HAP-1 (cell line): ENCODE measurements at regions not wholly inside any gene's neighbourhood (a gene's known extent, or its start where the extent isn't known, plus 50 kb on each side); places are given as distances from the start of the nearest gene placed in this dataset.

Experiments
- DNase-seq, 2 experiments: peaks; one replicate each; pipeline ENCODE4 v3.0.0-alpha.2; 2016 to 2020; ENCODE audit warnings: low spot score in 2 of 2
- H3K27me3 ChIP-seq: fragments of 250-450 bp; sonication (Bioruptor Pico); 2 replicates; pipeline ENCODE4 v1.5.1; 2020; ENCODE audit warnings: low read depth, mild to moderate bottlenecking, moderate library complexity
- H3K36me3 ChIP-seq: fragments of 250-450 bp; sonication (Bioruptor Pico); replicated peaks from 2 replicates; pipeline ENCODE4 v1.5.1; 2020; ENCODE audit warnings: mild to moderate bottlenecking
- H3K4me1 ChIP-seq: fragments of 250-450 bp; sonication (Bioruptor Pico); 2 replicates; pipeline ENCODE4 v1.5.1; 2020; ENCODE audit warnings: mild to moderate bottlenecking
- H3K4me3 ChIP-seq: fragments of 250-450 bp; sonication (Bioruptor Pico); 2 replicates; pipeline ENCODE4 v1.5.1; 2020; ENCODE audit warnings: mild to moderate bottlenecking, moderate library complexity
- H3K9me3 ChIP-seq: fragments of 250-450 bp; sonication (Bioruptor Pico); 2 replicates; pipeline ENCODE4 v1.5.1; 2020; ENCODE audit warnings: mild to moderate bottlenecking, moderate library complexity
- in situ Hi-C: fragments of 300-500 bp; cut with MboI; formaldehyde crosslinking; loops from 3 replicates; pipeline ENCODE4 v1.14.3; 2020; ENCODE audit warnings: low sequenced_read_pairs, inconsistent platforms, mixed read lengths

DNA sequence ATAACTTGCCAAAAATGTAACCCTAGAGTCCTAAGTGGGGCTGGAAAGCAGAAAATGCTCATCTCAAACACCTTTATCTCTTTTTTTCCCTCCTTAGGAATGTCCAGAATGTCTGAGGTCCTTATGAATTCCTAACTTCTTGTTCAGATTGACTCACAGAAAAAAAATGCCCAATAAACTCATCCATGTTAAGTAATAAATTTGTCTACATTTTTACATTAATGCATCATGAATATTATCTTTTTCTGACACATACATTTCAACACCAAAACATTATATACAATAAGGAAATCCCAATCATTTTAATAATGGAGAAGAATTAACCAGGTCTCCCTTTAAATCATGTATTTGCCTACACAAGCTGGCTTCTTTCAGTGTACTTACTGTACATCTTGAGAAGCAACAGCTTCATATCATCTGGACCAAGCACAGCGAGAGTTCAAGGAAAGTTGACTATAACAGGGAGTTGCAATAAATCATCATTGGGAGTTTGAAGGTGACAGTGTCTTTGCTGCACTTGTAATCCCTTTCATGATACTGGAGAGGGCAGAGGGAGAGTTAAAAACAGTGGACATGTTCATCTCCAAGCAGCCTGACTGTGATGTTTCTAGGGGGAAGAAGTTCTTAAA lies 565.2 kb downstream of the LTN1 start:
- H3K4me3 ChIP-seq, result no peak overlapping the region
- H3K36me3 ChIP-seq, result no peaks in the 10 kb centered on the region
- no peak for DNase-seq
- H3K27me3 ChIP-seq, result no peaks in the 10 kb centered on the region
- H3K4me1 ChIP-seq, result no peaks in the 10 kb centered on the region
- no peaks in the 10 kb centered on the region; the same call in 1 of the 2 replicates for H3K9me3 ChIP-seq
- in situ Hi-C loops, result no loop called here

DNA sequence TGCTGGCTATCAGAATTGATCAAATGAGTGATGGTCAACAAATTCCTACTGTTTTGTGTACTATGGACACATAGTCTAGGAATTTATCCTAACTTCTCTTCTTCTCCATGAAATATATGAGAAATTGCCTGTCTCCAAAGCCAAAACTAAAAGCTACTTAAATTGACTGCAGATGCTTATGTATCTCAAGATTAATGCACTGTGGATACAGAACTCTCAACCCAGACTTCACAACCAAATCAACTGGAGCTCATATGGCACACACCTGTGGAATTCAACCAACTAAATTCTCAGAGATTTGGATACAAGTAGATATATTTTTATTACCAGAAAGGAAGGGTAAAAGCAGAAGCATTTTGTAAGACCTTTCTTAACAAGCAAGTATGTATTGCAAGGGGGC lies 566.1 kb downstream of the LTN1 start:
- DNase-seq, result no peak
- Histone ChIP-seq H3K9me3 (no peaks in the 10 kb centered on the region; the same call in 1 of the 2 replicates), H3K36me3 (no peaks in the 10 kb centered on the region), H3K4me1 (no peaks in the 10 kb centered on the region), H3K4me3 (no peak overlapping the region), H3K27me3 (no peaks in the 10 kb centered on the region)
- in situ Hi-C loops, result no loop called here

DNA sequence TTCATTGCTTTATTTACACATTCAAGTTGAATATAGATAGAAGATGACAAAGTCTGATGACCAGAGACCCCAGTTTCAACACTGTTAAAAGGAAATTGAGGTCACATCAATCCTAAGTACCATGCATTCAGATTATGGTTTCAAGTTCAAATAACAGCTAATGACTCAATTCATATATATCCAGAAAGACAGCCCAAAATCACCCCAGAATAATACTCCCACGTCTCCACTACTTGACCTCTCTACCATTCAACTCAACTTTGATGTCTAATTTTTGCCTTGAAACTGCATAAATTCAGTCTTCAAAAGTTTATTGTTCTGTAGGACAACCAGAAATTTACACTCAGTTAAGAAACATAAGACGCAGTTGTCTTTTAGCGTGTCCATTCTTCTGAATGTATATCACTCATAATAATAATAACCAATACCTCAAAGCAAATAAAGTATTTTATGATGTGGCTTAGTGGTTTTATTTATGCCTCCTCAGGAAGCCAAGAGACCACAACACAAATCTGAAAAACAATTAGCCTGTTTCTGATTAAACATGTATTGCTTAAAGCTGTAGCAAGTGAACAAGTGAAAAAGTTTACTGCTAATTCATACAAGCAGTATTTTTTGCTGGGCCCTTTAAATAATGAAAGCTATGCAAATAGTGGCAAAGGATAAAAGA lies 569.0 kb downstream of the LTN1 start:
- no peaks in the 10 kb centered on the region for H3K27me3 ChIP-seq
- no peaks in the 10 kb centered on the region; the same call in 1 of the 2 replicates for H3K9me3 ChIP-seq
- in situ Hi-C loops, result no loop called here
- H3K4me3 ChIP-seq, result no peak overlapping the region
- no peak for DNase-seq
- H3K4me1 ChIP-seq, result no peaks in the 10 kb centered on the region
- H3K36me3 ChIP-seq, result no peaks in the 10 kb centered on the region

DNA sequence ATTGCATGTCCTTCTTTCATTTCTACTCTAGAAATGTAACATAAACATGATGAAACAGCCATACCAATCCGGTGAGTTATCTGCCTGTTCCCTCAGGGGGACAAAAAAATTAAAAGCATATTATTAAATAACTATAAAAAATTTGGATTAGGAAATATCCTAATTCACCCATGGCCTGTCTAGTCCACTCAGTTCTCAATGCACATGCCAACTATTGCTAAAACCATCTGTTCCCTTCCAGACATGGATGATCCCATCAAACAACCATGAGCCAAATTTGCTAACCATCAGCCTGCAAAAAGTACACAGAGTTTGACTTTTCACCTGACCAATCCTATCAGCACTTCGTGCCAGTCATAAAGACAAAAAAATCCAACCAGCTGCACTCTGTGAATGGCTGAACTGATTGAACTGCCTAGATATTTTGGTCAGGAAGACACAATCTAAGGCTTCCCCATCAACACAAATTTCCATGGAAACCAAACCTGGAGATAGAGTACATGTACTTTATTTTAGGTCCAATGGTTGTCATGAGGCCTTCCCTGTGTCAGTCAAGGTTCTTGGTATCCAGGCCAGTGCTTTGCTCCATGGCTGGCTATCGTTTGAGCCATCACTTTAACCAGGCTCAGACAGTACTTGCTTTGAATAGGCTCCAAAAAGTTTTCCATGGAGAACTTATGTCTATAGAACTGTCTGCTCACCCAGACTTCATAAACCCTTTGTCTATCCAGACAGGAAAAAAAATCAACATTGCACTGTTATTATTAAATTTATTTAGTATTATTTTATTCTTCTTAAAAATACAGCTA lies 570.8 kb downstream of the LTN1 start:
- no peaks in the 10 kb centered on the region for H3K4me1 ChIP-seq
- in situ Hi-C loops, result no loop called here
- no peak for DNase-seq
- no peaks in the 10 kb centered on the region for H3K27me3 ChIP-seq
- no peaks in the 10 kb centered on the region; the same call in 1 of the 2 replicates for H3K9me3 ChIP-seq
- no peak overlapping the region for H3K4me3 ChIP-seq
- H3K36me3 ChIP-seq, result no peaks in the 10 kb centered on the region

DNA sequence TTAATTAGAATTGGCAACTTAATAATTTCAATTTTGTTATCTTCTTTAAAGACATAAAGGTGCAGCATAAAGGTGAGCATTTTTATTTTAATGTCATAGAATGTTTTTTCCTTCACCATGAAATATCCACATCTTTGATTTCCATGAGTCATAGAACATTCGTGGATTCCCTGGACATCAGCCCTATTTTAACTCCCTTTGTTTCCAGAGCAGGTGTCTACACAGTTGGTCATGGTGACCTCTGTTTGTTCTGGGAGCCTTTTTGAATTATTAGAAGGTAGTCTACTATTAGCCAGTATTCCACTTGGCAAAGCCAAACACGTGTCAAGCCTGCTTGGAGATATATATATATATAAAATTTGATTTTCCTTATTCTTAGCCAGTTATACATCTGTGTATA lies 572.9 kb downstream of the LTN1 start:
- no peaks in the 10 kb centered on the region for H3K9me3 ChIP-seq
- no peak for DNase-seq
- in situ Hi-C loops, result no loop called here
- no peaks in the 10 kb centered on the region for H3K27me3 ChIP-seq
- no peaks in the 10 kb centered on the region for H3K4me1 ChIP-seq
- no peaks in the 10 kb centered on the region for H3K36me3 ChIP-seq
- H3K4me3 ChIP-seq, result no peak overlapping the region

DNA sequence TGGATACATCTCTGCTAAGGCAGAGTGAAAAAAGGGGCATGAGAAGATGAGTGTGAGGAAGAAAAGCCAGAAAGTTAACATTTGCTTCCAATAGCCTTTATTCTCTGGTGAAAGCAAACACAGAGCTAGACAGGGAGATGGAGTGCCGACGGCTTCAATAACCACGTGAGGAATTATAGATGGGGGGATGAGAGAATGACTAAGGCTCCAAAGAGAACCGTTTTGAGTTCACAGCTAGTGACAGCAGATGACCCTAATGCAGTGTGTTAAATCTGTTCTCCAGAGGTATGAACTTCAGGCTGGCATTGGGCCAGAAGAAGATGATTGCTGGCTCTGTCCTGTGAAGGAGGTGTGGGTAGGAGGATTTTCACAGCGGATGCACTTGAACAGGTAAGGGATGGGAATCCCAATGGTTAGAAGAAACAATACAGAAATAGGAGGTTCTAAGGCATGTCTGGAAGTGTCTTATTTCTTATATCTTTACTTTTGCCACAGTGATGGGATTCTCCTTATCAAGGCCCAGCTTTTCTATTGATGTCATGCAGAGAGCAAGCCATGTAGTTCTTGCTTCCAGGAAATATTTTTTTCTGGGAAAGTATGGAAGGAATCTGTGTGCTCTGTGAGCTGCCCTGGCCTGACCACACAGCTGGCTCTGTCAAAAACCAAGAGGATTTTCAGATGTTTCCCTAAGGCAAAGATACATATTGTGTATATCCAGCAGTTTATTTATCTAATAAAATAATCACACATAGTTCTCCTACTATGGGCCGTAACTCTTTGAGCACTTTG lies 573.8 kb downstream of the LTN1 start:
- H3K9me3 ChIP-seq, result no peaks in the 10 kb centered on the region
- in situ Hi-C loops, result no loop called here
- no peaks in the 10 kb centered on the region for H3K27me3 ChIP-seq
- H3K4me3 ChIP-seq, result no peak overlapping the region
- no peaks in the 10 kb centered on the region for H3K36me3 ChIP-seq
- no peak for DNase-seq
- no peaks in the 10 kb centered on the region for H3K4me1 ChIP-seq

DNA sequence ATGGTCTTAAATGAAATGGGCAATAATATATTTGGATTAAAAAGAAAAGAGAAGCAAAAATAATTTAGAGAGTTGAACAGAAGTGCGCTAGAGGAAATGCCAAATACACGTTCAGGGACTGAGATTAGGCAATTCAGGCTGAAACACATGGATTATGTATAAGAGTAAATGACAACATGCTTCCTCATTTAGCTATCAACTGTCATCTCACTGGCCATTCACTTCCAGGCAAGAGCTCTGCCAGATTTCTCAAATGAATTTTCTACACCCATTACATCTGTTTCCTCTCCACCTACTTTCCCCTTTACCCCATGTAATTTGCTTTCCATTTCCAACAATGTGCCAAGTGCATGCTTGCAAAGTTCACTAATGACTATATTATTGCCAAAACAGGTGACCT lies 582.4 kb downstream of the LTN1 start:
- Histone ChIP-seq H3K9me3 (no peaks in the 10 kb centered on the region), H3K27me3 (no peaks in the 10 kb centered on the region), H3K4me1 (no peaks in the 10 kb centered on the region), H3K36me3 (no peaks in the 10 kb centered on the region), H3K4me3 (no peak overlapping the region)
- no peak for DNase-seq
- in situ Hi-C loops, result no loop called here

DNA sequence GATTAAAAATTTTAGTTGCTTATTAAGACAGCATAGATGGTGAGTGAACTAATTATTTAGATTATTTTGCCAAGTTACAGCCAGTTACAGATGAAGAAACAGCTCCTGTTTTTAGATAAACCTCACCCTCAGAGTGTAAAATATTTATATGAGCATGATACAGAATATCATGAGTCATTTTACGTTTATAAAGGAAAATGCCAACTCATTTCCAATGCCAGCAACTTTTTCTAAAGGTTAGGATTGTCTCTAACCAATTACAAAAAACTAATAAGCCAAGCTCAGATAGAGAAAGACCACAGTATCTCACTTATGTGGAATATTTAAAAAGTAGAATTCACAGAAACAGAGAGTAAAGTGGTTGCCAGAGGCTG lies 590.1 kb downstream of the LTN1 start:
- Histone ChIP-seq H3K4me3 (no peak overlapping the region), H3K27me3 (no peaks in the 10 kb centered on the region), H3K9me3 (no peaks in the 10 kb centered on the region; the same call in 1 of the 2 replicates), H3K4me1 (no peaks in the 10 kb centered on the region), H3K36me3 (no peaks in the 10 kb centered on the region)
- DNase-seq, result no peak
- in situ Hi-C loops, result no loop called here

DNA sequence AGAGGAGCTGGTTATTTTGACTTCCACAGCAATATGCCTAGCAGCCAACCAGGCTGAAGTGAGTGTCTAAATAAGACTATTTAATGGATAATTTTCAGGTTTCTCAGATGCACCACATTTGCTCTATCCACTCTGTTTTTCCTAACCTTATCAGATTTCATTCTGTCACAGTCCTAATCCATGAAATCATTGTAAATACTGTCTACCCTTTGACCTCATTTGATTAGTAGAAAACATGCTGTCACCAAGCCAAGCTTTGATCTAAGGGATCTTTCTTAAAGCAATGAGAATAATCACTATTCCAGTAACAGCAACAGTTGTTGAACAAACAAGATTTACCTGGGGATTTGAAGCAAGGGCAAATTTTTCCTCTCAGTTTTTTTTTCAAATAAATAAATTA lies 595.6 kb downstream of the LTN1 start:
- in situ Hi-C loops, result no loop called here
- DNase-seq, result no peak
- no peaks in the 10 kb centered on the region for H3K27me3 ChIP-seq
- H3K36me3 ChIP-seq, result no peaks in the 10 kb centered on the region
- no peaks in the 10 kb centered on the region for H3K4me1 ChIP-seq
- H3K4me3 ChIP-seq, result no peak overlapping the region
- H3K9me3 ChIP-seq, result no peaks in the 10 kb centered on the region

DNA sequence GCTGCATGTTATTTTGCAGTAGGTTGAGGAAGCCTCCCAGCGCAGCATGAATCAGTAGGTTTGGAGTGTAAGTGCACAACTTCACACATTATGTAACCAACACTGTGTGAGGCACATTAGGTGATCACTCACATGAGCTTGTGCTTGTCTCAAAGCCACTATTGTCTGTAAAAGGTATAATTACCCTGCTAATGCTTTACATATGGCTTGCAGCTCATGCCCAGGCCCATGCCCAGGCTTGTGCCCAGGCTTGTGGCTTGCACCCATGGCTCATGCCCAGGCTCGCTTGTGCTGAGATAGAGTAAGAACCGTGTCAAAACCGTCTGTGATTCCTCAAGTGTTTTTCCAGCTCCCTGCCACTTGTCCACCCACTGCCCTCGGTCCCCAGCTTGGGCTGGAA lies 596.3 kb downstream of the LTN1 start:
- H3K9me3 ChIP-seq, result no peaks in the 10 kb centered on the region
- no peaks in the 10 kb centered on the region for H3K36me3 ChIP-seq
- no peaks in the 10 kb centered on the region for H3K27me3 ChIP-seq
- DNase-seq, result no peak
- no peaks in the 10 kb centered on the region for H3K4me1 ChIP-seq
- in situ Hi-C loops, result no loop called here
- H3K4me3 ChIP-seq, result no peak overlapping the region

DNA sequence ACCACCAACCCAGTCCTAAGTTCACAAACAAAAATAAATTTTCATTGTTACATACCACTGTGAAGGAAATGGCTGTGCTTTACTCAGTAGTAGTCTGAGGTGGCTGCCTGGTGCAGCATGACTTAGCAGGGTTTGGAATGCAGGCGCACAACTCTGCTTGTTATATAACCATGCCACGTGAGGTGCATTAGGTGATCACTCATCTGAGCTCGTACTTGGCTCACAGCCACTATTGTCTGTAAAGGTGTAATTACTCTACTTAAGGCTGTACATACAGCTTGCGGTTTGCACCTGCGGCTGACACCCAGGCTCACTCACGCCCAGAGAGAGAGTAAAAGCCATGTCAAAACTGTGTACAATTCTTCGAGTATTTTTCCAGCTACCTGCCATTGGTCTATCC lies 599.4 kb downstream of the LTN1 start:
- Histone ChIP-seq H3K4me1 (no peaks in the 10 kb centered on the region), H3K4me3 (no peak overlapping the region), H3K9me3 (no peaks in the 10 kb centered on the region; the same call in 1 of the 2 replicates), H3K36me3 (no peaks in the 10 kb centered on the region), H3K27me3 (no peaks in the 10 kb centered on the region)
- in situ Hi-C loops, result no loop called here
- DNase-seq, result no peak

DNA sequence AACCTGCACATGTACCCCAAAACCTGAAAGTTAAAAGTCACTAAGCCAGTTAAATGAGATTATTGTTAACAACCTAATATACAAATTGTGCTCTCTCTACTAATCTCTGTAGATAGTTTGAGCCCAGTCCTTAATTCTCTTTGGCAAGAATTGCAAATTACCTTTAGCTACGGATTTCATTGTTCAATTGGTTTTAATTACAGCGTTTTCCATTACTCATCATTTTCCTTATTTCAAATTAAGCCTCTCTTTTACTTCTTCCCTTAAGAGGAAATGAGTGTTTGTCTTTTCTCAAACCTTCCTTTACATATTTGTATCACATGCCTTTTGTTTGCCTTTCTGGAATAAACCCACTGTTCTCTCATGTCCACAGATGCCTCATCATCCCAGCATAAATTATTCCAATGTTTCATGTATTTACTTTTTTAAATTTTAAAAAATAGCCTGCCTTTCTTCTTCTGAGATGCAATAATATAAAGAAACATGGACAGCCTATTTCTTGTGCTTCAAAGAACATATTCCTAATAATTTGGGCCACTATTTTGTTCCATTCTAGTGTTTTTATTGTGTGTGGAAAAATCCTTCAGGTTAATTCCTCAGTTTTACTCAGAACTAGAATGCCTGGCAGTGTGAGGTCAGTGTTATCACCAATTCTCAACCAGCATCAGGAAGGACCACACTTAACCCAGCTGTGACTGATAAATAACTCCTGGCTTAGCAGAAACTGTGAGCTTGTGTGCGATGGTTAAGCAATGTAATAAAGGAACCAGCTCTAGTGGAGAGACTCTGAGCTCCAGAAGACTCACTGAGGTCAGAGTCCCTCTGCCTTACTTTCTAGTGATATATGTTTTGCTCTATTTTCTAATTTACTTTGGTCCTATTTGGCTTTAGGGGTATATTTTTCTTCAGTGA lies 600.5 kb downstream of the LTN1 start:
- in situ Hi-C loops, result no loop called here
- Histone ChIP-seq H3K9me3 (no peaks in the 10 kb centered on the region; the same call in 1 of the 2 replicates), H3K27me3 (no peaks in the 10 kb centered on the region), H3K36me3 (no peaks in the 10 kb centered on the region), H3K4me3 (no peak overlapping the region), H3K4me1 (no peaks in the 10 kb centered on the region)
- DNase-seq, result no peak

DNA sequence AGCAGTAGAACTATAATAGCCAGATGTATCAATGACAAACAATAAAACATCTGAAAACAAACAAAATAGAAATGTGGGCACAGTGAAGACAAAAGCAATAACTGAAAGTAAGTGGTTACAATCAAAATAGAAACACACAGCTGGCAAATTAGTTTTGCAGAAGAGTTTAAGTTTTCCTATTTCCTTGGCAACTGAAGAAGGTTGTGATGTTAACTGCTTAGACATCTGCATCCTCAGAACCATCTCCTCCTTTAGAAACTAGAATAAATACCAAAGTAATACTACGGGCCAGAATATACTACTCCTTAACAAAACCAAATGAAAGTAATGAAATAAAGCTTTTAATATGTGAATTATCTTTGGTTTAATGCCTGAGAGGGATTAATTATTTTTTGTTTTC lies 605.5 kb downstream of the LTN1 start:
- no peaks in the 10 kb centered on the region for H3K27me3 ChIP-seq
- no peak for DNase-seq
- no peaks in the 10 kb centered on the region; the same call in 1 of the 2 replicates for H3K9me3 ChIP-seq
- in situ Hi-C loops, result no loop called here
- no peaks in the 10 kb centered on the region for H3K36me3 ChIP-seq
- H3K4me3 ChIP-seq, result no peak overlapping the region
- H3K4me1 ChIP-seq, result no peaks in the 10 kb centered on the region
